GM18951 (cell line): ENCODE measurements at regions not wholly inside any gene's neighbourhood (a gene's known extent, or its start where the extent isn't known, plus 50 kb on each side); places are given as distances from the start of the nearest gene placed in this dataset.

Experiments
- POLR2A ChIP-seq: IDR thresholded peaks from 4 replicates; pipeline ENCODE4 v1.6.1; 2011; ENCODE audit warnings: mild to moderate bottlenecking; ENCODE audit not compliant: insufficient read length, insufficient read depth; ENCODE audit errors: extremely low read depth
- in situ Hi-C: fragments of 300-500 bp; cut with MboI; formaldehyde crosslinking; loops from one replicate; pipeline ENCODE4 v1.12.0; 2022; ENCODE audit warnings: low sequenced_read_pairs, mixed read lengths, inconsistent platforms; ENCODE audit not compliant: unreplicated experiment

DNA sequence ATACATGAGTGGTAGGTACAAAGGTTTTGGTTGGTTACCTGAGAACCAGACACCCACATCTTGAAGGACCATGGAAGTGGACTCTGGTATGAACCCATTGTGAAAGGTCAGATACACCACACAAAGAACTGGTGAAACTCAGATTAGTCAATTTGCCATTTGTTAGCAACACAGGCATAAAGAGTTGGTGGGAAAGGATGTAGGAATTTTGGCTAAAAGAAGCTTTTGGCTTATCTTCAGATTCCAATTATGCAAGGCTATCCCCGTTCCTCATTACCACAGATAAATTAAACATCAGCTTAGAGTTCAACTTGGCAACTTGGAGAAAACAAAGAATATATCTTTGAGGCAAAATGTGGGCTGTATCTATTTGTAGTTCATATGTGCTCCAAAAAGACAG is 87.0 kb upstream of the IRF2BP2 start:
- no peak for TF ChIP-seq POLR2A
- in situ Hi-C loops = no loop called here

DNA sequence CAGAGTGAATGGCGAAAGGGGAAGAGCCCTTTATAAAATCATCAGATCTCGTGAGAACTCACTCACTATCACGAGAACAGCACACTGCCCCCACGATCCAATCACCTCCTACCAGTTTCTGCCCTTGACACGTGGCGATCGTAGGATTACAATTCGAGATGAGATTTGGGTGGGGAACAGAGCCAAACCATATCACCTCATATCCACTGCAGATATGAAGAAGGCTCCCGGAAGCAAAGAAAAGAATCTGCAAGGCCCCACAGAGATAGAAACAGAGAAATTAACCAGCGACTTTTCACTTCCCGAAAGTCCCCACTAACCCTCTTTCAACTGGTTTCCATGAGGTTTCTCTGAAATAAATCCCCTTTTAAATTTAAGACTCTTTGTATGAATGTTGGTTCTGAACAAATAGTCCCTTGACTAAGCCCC is 86.2 kb upstream of the IRF2BP2 start:
- in situ Hi-C loops = no loop called here
- no peak for TF ChIP-seq POLR2A

DNA sequence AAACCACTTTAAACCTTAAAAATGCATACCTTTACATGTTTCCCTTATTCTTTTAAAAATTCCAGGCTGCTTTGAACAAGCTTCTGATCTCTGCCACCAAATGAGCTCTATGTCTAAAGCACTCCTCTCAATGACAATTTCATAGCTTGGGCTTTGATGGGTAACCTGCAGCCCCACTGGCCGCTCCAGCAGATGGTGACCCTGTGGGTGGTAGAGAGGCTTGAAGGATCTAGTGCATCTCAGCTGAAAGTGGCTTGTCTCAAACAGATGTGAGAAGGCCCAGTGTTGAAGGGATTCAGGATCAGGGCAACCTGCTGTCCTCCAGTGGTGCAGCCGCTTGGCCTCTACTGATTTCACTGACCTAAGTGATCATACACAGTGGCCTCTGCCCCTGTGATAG is 84.7 kb upstream of the IRF2BP2 start:
- no peak for TF ChIP-seq POLR2A

DNA sequence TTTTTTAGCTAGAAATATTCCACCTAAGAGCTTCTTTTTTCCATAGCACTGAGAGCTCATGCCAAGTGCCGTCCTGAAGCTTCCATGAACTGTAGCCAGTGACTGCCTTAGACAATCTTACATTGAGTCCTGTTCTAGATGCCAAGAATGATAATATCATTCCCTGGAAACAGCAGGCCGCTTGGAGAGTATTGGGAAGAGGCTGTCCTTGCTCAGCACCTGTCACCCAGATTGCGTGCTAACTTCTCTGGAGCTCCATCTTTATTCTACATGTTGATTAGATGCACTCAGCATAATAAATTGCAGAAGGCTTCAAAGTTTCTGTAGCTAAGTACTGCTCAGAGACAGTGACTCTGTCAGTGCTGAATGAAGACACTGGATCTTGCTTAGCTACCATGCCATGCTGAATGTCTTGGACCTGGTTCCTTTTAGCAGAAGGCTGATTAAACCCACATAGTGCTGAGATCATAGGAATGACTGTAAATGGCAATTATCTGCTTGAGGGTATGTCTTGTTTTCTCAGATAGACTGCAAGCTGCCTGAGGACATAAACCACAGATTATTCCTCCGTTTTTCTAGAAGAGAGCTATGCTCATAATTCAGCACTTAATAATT is 83.1 kb upstream of the IRF2BP2 start:
- no peak for TF ChIP-seq POLR2A
- in situ Hi-C loops = no loop called here

More for the DNA sequence above, 84.7 kb upstream of the IRF2BP2 start:
- in situ Hi-C loops = no loop called here

DNA sequence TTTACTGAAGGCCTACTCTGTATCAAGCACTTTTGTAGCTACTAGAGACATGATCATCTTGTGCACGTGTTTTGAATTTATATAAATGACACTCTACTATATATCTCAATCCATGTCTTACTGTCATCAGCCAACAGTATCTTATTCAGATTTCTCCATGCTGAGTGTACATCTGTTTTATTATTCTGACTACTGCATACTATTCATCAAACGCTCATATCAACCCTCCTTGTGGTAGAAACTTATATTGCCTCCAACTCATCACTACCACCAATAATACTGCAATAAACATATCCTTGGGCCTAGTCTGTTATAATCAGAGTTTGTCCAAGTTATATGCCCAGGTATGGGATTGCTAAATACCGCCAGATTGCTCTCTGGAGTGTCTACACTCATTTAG is 81.6 kb upstream of the IRF2BP2 start:
- in situ Hi-C loops = no loop called here
- no peak for TF ChIP-seq POLR2A

DNA sequence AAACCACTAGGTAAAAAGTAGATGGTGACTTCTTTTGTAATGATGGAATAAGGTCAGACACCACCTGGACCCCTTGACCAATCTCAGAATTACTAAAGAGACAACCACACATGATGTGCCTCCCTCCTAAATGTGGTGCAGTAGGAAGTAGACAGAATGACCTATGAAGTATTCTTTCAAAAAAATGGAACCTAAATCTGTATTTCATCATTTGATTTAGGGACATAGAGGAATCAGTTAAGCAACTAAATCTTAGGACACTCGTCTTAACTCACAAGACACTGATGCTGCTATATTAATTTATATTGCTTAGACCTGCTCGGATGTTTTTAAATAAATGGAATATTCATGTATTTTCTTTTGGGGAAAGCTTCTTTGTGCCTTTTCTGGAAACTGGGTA is 80.9 kb upstream of the IRF2BP2 start:
- TF ChIP-seq POLR2A = no peak
- in situ Hi-C loops = no loop called here

DNA sequence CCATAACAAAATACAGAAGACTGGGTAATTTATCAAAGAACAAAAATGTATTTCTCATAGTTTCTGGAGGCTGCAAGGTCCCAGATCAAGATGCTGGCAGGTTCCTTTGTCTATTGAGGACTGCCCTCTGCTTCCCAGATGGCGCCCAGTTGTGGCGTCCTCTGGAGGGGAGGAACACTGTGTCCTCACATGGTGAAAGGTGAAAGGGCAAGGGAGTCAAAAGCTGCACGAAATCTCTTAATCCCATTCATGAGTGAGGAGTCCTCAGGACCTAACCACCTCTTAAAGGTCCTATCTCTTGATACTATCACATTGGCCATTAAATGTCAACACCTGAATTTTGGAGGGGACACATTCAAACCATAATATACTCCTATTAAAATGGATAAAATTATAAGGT is 79.3 kb upstream of the IRF2BP2 start:
- in situ Hi-C loops = no loop called here
- no peak for TF ChIP-seq POLR2A

DNA sequence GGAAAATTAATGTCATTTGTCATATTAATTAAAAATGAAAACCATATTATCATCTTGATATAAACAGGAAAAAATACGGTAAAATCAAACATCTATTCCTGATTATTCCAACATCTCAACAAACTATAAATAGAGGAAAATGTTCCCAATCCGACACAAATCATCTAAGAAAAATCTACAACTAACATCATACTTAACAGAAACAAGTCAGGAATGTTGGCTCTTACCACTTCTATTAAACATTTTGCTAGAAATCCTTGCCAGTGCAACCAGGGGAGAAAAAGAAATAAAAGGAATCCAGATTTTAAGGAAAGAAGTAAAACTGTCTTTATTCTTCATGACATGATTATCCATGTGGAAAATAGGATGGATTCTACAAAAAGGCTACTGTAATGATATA is 77.0 kb upstream of the IRF2BP2 start:
- no peak for TF ChIP-seq POLR2A
- in situ Hi-C loops = no loop called here

DNA sequence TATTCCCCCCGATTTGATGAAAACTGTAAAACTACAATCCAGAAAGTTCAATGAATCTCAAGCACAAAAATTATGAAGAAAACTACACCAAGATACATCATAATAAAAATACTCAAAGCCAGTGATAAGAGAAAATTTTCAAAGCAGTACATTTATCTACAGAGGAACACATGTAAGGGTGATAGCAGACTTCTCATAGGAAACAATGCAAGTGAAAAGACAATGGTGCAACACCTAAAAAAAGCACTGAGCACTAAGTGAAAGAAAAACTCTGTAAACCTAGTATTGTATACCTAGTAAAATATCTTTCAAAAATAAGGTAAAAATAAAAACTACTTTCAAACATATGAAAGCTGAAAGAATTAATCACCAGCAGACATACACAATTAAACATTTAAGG is 76.1 kb upstream of the IRF2BP2 start:
- TF ChIP-seq POLR2A = no peak
- in situ Hi-C loops = no loop called here

DNA sequence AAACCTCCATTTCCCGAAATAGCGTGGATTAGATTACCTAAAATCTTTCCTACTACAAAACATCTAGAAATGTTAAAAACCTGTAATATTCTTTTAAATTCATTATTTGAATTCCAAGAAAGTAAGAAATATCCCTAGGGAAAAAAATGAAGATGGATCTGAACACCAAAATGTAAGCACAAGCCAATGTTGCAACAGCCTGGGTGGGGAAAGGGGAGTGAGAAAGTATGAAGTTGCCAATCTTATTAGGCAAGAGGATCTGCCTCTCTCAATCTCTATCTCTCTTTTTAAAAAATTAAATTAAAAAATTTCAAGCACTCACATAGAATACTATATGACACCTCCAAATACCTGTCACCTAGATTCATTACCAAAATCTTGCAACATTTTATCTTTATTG is 74.9 kb upstream of the IRF2BP2 start:
- in situ Hi-C loops = no loop called here
- TF ChIP-seq POLR2A = no peak

DNA sequence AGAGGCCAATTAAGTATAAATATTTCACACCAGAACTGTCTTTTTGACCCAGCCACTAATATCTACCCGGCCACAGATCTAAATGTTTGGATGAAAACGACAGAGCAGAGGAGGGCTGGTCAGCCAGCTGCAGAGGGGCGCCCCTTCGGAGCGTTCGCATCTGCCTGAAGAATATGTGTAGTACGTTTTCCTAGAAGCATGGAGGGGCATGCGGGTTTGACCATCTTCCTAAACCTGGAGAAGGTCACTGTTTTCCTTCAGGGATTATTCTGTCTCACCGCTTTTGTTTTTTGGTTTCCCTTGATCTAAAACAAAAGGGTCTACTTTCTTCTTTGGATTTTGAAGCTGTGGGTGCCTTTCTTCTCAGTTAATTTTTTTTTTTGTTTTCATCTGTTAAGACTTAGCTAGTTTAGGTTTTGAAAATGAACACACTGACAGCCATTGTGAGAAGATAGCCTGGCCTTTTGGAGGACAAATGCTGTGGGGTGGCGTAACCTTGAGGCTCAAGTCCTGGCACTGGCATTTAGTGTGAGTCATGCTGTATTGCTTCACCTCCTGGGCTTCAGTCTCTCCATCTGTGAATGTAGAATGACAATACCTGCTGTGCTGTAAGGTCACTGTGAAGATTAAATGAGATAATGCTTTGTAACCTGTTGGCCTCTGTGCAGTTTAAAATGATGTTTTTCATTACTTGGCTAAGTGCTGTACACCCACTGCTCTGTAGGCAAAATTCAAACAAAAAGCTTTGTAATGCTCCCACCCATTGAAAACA is 74.1 kb upstream of the IRF2BP2 start:
- no peak for TF ChIP-seq POLR2A
- in situ Hi-C loops = no loop called here

DNA sequence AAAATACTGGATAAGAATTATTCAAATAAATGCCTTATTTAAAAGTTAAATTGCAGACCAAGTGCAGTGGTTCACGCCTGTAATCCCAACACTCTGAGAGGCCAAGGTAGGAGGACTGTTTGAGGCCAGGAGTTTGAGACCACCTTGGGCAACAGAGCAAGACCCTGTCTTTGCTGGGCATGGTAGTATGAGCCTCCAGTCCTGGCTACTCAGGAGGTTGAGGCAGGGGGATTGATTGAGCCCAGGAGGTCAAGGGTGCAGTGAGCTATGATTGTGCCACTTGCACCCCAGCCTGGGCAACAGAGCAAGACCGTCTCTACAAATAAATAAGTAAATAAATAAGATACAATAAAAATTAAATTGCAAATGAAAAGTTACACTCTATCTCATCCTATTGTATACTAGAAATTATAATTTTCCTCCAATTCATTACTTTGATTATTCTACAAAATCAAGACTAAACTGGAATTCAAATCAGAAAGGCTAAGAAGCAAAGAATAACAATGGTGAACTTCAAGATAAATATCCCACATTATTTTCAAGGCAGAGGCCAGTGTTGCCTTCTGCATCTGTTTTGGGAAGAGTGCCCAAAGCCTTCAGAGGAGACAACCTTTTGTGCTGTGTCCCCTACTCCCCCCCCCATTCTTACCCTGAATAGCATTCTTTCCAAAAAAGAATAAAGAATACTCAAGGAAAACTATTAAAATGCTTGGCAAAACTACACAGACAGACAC is 73.3 kb upstream of the IRF2BP2 start:
- in situ Hi-C loops = no loop called here
- TF ChIP-seq POLR2A = no peak

DNA sequence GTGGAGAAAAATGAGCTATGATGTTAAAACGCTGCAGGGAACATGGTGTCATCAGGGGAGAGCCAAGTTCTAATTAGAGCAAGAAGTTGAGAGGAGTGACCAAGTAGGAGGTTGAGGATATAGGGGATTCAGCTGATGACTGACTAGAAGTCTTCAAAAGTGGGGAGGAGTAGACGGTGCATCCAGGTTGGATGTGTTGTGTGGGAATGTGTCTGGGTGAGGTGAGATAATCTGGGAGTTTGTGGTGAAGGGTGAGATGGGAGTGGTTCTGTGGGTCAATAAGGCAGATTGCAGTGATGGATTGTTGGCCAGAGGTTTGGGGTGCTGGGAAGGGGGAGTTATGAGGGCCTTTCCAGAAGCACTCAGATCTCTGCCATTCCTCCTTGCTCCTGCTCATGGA is 72.0 kb upstream of the IRF2BP2 start:
- TF ChIP-seq POLR2A = no peak
- in situ Hi-C loops = no loop called here

DNA sequence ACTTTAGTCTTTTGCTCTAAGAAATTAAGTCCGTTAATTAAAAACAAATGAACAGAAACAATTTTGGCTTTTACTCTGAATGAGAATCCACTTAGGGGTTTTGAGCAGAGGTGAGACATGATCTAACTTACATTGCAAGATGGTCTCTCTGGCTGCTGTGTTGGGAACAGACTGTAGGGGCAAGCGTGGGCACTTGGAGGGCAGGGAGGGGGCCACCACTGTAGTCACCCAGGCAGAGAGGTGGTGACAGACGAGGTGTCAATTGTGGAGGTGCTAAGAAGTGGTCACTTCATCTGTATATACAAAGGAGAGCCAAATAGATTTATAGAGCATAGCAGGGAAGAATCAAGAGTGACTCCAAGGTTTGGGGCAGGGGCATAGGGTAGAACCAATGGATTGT is 71.1 kb upstream of the IRF2BP2 start:
- TF ChIP-seq POLR2A = no peak
- in situ Hi-C loops = no loop called here
